HG03378 (cell line): ENCODE measurements at regions not wholly inside any gene's neighbourhood (a gene's known extent, or its start where the extent isn't known, plus 50 kb on each side); places are given as distances from the start of the nearest gene placed in this dataset.

Source experiments
- ATAC-seq: cut with Tn5 transposase; IDR thresholded peaks from one replicate; pipeline ENCODE4 v1.9.1; 2021; ENCODE audit warnings: mild to moderate bottlenecking, moderate library complexity; ENCODE audit not compliant: unreplicated experiment

DNA sequence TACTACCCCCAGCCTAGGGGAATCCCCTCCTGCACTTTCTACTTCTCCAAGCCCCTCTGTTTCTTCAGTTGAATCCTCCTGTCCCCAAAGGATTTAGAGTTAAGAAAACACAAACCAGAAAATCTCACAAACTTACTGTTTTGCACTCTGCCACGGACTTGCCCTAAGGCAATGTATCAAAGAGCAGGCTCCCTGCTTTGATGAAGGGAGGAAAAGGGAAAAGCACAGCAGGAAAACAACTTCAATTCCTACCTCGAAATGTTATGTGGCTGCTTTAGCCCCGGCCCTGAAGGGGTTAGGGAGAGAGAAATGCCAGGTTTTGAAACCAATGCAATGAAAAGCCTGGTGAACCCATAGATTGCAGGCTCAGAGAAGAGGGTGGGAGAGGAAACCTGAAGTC lies 254.7 kb downstream of the MAN2A1 start:
- ATAC-seq, result no peak

DNA sequence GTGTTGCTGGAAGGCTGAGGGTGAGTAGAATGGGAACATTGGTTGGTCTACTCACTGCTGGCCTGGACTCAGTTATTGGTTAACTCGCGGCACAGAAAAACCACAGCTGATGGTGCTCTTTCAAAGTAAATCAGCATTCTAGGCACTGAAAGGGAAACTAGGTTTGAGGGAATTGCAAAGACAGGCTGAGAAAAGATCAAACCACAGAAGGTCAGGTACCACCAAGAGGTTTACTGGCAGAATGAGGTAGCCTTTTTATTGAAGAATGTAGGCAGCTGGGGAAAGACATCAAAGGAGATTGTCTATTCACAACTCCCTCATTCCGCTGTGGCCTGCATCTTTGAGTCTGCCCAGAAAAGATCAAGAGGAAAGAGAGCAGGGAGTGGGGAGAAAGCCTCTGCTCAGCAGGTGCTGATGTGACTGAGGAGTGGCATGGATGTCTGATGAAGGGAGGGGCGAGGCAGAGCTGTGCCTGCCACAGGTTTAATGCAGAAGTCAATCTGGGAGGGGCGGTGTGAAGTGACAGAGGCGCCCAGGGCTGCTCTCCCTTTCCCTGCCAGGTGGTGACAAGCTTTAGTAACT lies 255.5 kb downstream of the MAN2A1 start:
- ATAC-seq, result no peak

DNA sequence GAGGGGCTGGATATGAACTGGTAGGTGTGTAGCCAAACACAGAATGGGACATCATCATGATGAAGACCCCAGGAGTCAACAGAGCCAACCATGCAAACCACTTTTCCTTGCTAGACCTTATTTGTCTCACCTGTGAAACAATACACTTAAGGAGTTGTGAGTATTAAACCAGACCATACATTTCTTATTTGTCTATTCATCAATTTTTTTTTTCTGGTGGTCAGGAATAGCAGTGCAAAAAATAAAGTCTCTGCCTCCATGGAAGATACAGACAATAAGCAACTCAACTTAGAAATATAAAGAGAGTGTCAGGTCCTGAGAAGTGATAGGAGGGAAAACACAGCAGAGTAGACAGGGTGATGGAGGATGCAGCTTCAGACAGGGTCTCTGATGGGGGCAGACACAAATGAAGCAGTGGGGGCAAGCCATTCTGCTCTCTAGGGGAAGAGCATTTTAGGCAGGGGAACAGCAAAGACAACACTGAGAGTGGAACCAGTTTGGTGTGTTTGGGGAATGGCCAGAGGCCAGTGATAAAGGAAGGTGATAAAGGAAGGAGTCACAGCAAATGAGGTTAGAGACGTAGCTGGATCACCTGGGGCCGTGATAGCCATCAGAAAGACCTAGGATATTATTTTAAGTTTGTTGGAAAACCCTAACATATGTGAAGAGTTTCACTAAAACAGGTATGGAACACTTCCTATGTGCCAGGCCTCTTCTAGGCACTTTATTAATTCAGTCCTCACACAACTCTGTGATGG lies 256.2 kb downstream of the MAN2A1 start:
- no peak for ATAC-seq

DNA sequence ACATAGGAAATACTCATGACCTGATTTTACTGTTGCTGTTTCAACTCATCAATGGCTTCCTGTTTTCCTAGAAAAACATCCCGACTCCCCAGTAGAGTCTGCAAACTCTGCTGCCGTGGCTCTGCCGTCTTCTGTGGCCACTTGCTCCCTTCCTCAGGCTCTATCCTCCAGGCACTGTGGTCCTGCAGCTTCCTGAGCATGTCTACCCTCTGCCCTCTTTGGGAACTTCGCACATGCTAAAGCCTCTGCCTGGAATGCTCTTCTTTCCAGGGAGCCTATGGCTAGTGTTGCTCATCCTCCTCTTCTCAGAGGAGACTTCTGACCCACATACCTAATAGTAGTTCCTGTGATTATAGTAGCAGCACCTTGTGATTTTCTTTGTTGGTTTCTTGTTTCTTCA lies 256.9 kb downstream of the MAN2A1 start:
- ATAC-seq, result no peak

DNA sequence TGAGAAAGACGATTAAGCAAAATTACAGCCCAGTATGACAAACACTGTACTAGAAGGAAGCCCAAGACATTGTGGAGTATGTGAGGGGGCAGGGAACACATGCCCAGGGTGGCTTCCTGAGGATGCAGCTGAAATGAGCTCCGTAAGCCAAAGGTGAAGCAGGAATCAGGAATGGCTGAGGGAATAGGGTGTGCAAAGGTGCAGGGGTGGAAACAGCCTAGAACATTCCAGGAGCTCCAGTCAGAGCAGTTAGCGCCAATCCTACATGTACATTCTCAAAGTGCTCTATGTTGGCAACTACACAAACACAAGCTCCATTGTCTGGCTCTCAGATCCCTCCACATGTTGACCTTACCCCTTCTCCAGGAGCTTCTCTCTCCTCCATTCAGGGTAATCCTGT lies 257.9 kb downstream of the MAN2A1 start:
- ATAC-seq, result no peak

DNA sequence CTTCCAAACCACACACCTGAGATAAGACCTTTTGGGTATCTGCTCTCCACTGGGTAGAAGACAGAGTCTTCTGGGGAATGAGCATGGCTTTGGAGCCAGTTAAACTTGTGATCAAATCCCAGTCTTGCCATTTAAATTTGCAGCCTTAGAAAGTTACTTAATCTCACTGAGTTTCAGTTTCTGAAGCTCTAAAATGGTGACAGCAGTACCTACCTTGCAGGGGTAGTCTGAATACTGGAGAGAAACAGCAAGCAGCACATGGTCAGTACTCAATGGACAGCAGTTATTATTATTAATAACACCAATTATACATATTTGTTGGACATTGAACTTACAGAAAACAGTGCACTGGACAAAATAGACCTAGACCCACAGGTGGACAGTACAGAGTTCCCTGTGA lies 260.9 kb downstream of the MAN2A1 start:
- ATAC-seq, result no peak

DNA sequence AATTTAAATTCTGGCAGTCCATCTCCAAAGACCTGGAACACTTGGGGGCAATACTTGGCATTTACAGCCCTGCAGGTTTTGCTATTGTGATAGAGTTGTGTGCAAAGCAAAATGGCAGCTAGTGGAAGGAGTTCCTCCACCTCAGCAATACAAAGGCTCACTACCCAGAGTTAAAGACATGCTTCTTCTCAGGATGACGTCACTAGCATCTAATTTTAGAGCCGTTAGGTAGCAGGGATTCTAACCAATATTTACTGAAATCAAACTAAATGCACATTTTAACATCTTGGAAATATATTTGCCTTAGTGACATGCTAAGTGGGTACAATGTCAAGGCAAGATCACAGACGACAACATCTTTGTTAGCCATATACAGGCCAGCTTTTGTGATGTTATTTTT lies 261.6 kb downstream of the MAN2A1 start:
- ATAC-seq, result no peak

DNA sequence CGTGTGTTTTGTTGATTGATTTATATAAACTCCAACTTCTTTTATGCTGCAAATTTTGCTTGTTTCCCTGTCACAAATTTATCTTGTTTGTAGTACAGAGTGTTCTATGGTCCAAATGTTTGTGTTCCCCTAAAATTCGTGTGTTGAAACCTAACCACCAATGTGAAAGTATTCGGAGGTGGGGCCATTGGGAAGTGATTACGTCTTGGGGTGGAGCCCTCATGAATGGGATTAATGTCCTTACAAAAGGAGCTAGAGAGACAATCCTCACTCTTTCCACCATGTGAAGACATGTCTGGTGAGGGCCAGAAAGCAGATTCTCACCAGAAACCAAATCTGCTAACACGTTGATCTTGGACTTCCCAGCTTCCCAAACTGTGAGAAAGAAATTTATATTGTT lies 262.0 kb downstream of the MAN2A1 start:
- no peak for ATAC-seq

DNA sequence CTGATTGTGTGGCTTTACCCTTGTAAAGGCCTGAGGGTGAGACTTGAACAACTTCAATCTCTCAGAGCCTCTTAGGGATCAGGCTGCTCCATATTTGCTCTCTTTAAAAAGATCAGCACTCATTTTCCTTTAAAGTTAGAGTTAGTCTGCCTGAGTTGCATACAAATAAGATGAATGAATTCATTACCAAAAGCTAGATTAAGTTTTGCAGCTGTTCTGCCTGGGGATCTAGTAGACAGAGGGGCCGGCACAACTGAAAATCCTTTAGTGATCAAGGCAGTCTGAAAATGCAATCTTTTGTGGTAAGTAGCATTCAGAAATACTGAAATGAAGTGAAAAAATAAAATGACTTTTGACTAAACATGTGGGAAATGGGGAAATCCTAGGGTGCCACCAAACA lies 264.0 kb downstream of the MAN2A1 start:
- ATAC-seq, result no peak

DNA sequence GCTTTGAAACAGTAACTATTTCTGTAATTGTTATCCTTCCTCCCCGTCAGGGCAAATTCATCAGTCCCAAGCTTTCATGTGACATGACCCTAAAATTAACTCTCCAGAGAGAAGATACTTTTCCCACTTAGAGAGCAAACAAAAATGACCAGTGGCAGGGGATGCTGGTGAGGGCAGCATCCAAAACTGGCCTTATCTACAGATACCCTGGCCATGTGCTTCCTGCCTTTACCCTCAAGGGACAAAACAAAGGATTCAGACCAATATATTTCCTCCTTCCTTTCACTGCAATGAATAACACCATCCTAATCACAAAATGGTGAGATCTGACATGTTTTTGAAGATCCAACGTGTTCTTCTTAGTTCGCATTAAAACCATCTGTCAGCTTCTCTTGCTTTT lies 267.2 kb downstream of the MAN2A1 start:
- ATAC-seq, result no peak

DNA sequence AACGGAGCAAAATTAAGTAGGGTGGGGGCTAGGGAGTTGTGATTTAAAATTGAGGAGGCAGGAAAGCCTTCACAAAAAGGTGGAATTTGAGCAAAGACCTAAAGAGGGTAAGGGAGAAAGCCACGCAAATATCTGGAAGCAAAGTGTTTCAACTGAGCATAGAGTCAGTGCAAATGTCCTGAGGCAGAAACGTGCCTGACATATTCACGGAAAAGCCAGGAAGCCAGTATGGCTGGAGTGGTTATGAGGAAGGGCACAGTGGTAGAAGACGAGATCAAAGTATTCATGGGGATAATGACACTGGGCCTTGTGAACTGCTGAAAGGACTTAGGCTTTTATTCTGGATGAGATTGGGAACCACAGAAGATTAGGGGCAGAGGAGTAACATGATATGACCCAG lies 268.4 kb downstream of the MAN2A1 start:
- ATAC-seq, result no peak

DNA sequence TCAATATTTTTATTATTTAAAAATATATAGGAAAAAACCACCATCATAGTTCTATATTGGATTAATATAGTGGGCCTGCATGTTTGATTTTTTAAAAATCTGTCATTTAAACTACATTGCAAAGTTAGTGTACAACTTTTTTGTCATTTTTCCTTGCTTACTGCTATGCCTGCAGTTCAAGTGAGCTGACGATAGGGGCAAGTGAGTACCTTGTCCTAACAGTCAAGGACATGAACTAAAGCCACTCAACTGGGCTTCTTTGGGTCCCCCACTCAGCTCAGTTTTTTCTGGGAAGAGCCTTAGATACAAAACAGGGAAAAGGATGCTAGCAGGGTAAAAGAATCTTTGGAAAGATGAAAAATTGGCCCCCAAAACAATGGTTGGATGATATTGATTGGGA lies 269.9 kb downstream of the MAN2A1 start:
- ATAC-seq, result no peak

DNA sequence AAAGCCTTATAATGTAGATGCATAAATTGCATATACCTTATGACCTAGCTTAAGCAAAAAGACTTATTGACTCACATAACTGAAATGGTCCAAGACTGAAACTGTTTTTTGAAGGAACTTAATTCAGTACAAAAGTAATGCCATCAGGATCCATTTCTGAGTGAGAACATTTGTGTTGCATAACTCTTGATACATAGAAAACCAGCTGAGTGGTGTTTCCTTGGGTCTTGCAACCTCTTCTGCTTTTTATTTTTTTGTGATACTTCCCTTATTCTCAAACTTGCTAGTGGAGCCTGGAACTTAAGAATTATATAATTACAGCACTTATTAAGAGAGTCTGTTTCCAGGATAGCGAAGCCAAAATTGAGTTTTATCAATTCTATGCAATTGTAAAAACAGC lies 272.0 kb downstream of the MAN2A1 start:
- no peak for ATAC-seq

DNA sequence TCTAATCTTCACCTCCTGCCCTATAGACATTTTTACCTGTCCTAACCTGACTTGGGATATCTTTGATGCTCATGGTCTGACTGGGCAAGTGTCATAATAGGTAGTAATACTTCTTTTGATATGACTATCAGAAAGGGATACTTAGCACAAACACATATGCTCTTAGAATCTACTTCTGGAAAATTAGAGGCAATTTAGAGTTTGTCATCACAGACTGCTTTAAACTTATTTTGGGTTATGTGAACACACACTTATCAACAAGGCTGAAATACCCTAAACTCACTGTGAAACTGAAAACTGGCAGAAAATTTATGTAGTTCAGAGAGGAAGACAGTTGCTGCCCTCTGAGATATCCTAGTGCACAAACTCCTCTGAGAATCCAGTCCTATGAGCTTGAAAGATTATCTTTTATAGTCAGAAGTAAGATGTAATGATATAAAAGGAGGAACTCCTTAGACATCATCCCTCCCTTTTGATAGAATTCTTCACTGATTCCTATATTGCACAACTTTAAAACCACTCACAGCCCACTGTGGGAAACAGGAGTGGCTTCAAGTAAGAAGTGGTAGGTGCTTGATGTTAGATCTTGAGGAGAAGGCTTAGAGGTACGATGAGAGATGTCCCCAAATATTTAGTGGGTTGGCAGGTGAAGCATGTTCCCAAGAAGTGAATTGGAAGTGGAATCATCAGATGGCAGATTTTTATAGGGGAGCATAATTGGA lies 273.3 kb downstream of the MAN2A1 start:
- no peak for ATAC-seq

DNA sequence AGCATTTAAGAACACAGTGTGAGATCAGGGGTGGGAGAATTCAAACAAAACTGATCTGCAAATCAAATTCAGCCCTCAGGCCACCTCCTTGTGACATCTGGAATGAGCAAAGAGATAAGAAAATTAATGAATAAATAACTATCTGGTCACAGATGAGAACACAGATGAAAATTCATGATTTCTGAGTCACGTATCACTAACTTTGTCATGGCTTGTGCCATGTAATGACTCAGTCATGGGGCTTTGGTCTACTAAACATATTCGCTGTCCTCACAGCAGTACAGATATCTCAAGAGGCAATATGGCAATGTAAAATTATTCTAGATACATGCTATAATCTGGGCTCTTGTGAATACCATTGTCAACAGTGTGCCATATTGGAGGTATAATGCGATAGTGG lies 274.4 kb downstream of the MAN2A1 start:
- ATAC-seq, result no peak

DNA sequence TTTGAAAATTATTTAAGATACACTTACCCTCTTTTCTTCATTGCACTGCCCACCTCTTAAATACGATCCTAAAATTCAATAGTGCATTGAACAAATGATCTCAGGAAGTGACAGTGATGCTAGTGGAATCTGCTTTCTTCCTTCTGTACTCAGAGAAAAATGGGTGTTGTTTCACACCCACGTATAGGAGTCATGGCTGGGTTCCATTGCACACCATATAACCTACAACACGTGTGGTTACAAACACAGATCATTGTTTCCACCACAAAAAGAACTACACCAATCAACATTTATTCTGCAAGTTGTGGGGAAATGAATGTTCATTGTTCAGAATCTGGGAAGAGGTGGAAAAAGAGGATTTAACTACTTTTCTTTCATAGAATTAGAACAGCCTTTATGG lies 275.9 kb downstream of the MAN2A1 start:
- ATAC-seq, result no peak

DNA sequence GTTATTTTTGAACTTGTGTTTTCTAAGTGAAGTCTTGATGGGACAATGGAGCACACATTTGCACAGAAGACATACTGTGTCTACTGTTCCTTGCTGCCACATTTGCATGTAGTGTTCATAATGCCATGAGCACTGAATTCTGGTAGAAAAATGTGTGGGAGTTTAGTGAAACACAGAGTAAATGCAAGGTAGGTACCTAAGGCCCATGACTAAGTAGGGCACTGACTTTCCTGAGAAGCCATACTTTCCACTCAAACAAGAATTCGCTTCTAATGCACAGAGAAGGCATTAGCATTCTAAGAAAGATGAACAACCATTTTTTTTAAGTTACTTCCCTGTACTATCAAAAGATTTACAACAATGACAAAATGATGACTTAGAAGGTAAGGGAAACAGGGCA lies 282.2 kb downstream of the MAN2A1 start:
- ATAC-seq, result no peak

DNA sequence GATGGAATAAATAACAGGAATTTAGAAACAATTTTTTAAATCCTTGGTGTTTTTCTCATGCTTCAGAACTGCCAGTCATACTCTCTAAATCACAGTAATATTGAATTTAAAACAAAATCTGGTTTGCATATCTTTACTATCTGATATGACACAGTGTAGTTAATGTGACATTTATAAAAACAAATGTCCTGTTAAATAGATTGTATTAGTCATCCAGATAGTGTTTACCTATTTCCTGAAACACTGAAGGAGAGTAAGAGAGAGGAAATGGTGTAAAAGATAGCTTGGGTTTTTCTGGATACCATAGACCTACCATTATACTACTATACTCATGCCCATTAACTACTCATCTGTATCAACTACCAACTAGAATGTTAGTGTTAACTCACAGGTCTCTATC lies 292.3 kb downstream of the MAN2A1 start:
- ATAC-seq, result no peak

DNA sequence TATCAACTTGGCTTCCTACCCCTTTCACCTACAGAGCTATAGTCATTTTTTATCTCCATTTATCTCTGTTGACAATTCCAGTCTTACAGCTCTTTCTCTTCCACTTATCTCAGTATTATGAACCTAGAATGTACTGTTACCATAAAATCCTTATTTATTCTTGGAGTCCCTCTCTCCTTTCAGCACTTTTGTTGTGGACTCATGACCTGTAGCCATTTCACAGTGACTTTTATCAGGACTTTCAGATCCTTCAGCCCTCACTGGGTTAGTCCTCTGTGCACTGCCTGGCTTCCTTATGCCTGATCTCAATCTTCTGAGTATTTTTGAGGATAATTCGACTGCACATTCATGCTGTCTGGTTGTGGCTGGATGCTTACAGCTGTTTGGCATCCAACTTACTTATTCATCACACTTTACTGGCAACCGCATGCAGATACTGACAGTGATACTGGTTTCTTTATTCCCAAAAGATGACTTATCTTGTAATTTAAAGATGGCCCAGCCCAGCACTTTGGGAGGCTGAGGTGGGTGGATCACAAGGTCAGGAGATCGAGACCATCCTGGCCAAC lies 293.3 kb downstream of the MAN2A1 start:
- no peak for ATAC-seq

DNA sequence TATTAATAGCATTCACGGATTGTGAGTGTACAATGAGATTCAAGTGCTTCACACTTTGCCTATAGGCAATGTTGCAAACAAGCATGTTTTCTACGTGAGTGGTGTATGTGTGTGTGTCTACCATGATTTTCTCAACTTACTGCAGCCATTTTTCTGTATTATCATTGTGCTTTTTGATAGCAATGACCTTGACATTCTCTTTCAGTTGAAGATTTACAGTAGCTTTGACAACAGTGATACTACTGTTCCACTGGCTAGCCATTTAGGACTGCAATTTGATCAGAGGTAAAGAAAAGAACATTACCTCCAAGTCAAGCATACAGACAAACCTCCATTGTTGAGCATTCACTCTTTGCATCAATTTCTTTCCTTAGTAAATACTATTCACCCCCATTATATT lies 297.0 kb downstream of the MAN2A1 start:
- no peak for ATAC-seq

DNA sequence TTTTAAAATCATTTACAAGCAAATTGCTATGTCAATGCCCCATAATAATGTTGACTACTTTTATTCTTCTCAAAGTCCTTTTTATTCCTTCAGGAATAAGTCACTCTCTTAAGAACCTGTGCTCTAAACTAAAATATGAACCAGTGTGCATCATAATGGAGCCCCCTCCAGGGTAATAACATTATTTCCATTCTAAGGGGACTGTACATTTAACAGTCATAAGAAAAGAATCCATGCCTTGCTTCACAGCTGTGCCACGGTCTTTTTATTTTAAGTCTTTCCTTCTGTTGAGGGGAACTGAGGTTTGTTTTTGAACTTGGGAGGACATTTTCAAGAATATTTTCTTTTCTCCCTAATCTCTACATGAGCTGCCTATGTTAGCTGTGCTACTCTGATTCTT lies 297.6 kb downstream of the MAN2A1 start:
- ATAC-seq, result no peak

DNA sequence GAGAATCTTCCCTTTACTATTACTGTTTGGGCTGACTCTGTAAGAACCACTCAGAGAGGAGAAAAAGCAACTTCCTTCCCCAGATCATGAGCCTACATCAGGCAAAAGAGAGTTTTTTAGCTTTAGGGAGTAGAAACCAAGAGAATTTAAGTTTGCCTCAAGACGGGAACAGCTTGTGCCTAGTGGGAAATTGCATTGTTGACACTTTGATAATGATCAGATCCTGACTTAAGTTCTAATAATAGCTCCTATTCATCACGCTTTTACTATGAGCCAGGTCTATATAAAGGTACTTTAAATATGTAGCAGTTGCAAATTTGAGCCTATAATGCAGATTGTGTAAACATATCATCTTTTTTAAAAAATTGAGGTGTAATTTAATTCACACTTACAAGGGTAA lies 298.2 kb downstream of the MAN2A1 start:
- no peak for ATAC-seq
